ENCODE measurements at regions not wholly inside any gene's neighbourhood (a gene's known extent, or its start where the extent isn't known, plus 50 kb on each side); places are given as distances from the start of the nearest gene placed in this dataset.

DNA sequence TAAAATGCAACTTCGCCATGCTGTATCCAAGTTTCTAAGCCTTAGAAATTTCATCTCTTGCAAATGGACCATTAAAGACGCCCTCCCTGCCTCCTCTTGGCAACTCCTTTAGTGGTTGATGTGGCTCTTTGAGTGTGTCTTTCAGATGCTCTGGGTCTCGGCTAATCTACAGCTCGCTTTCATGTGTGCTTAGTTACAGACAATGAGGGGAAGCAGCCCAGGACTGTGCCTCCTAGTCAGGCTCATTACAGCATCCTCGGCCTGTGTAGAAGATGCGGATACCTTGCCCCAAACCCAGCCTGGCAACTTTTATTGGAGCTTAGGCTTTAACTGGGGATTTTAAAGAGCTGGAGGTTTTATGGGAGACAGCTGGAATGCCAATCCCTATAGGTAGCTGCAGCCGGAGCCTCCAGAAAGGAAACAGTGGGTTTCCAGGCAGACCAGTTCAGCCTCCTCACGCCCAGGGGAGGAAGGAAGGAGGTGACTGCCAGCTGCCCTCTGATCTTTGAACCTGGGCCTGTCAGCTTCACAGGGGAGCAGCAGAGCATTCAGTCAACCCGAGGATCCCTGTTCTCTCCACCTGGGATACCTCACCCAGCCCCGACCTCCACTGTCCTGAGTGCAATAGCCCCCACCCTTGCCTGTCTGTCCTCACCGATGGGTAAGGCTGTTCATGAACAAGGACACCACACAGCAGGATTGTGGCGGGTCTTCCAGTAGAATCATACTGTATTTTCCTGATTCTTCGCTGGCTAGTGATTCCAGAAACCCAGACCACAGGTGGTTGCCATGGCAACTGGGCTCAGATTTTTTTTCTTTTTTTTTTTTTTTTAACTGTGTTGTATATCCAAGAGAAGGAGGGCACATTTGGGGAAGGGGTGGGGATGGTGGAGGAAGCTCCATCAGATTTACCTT is 638.5 kb downstream of the MED13L start:
- DNase-seq = peak; percentile 22

DNA sequence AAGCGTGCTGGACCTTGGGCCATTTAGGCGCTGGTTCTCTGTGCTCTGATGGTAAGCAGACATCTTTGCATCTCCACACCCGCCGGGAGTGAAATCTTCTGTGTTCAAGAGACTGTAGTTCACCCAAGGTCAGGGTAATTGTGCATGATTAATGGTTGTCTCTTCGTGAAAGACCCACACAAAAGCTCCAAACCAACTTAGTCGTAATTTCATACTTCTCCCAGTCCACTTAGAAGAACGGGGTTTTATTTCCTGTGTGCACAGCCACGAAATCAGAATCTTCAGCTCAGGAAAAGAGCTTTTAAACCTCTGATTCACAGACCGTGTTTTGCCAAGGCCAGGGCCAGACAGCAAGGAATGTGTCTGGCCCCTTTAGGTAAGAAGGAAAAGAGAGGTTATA is 640.9 kb downstream of the MED13L start:
- DNase-seq = peak; percentile 56

DNA sequence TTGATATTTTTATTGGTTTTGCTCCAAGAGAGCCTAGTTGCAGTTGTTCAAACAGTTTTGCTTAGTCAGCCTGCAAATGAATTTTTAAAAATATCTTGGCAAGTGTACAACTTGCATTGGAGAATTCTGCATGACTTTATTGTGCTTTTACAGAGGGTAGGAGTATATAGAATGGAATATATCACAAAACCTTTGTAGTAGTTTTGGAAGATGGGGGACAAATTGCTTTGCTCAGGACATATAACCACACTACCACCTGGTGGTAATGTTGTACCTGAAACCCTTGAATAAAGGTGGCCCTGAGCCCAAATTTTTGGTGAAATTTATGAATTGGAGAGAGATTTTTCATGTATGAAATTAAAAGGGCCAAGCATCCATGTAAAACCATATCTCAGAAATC is 645.2 kb downstream of the MED13L start:
- DNase-seq = peak; percentile 33

DNA sequence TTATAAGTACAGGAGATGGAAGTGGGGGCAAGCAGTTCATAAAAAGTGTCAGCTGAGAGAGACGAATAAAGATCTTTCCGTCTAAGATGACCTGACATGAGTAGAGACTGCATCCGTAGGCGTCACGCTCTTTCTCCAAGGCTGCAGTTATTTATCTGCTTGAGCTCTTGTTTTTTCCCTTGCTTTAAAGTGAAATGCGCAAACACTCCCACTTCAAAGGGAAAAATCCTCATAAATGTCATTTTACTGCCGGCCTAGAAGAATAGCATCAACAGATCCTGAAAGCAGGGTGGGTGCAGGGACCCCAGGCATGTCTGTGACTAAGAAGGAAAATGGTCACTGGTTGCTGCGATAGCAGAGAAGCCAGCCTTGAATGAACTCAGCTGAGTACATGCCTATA is 647.4 kb downstream of the MED13L start:
- DNase-seq = no peak

DNA sequence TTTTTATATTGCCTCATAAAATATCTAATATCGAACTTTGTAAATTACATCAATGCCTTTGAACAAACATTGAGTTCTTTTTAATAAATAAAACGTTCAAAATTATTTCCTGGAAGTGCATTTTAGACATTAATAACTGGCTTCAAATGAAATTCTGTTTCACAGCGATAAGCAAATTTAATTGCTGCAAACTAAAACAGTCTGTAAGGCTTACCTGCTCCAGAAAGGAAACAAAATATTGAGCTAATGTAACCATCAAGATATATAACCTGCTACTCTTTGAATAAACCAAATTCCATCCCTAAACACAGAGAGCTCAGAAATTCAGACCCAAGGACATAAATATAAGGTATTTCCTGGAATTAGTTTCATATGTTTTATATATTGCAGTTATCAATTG is 651.3 kb downstream of the MED13L start:
- no peak for DNase-seq

DNA sequence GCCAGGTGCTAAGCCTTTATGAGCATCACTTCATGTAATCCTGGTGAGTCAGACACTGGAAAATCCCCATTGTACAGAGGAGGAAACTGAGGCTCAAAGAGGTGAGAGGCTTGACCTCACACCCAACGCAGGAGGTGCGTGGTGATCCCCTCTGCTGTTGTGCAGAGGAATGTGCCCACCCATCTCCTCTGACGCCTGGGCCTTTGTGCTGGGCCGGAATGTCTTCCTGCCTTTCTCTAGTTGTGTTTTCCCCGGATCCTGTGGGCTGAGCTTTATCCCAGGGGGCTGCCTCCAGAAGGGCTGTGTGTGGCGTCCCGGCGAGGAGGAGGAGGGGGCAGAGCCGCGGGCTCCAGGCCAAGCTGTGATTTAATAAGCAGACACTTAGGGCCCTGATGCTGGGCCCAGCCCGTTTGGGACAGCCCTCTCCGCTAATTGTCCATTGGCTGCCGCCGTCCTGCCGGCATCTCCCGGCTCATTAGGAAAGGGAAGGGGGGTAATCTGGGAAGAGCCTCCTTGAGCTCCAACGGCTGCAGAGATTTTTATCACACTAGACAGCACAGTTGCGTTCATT is 653.6 kb downstream of the MED13L start:
- DNase-seq = peak; percentile 63

DNA sequence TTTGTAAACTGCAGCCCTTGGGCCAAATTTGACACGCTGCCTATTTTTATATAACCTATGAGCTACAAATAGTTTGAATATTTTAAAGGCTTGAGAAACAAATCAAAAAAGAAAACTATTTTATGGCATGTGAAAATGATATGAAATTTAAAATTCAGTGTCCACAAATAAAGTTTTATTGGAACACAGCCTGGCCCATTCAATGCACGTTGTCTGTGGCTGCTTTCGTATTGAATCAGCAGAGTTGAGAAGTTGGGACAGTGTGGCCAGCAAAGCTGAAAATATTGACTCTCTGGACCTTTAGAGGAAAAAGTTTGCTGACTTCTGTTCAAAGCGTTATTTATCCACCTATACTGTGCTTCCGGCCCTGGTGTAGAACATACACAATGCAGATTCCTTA is 654.2 kb downstream of the MED13L start:
- DNase-seq = no peak

DNA sequence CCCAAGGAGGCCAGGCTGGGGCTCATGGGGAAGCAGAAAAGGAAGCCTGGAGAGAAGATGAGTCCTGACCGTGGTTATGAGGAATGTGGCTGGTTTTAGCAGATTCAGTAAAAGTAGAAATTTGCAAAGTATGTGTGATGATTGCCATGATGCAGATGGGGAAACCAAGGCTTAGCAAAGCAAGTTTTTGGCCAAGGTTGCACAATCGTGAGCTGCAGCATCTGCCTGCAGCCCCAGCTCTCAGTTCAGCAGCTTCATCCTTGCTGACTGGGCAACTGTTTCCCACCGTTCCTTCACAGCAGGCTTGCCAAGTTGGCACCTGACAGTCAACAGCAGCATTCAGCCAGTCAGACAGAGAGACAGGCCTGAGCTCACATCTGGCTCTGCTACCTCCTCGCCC is 656.7 kb downstream of the MED13L start:
- DNase-seq = peak; percentile 24

DNA sequence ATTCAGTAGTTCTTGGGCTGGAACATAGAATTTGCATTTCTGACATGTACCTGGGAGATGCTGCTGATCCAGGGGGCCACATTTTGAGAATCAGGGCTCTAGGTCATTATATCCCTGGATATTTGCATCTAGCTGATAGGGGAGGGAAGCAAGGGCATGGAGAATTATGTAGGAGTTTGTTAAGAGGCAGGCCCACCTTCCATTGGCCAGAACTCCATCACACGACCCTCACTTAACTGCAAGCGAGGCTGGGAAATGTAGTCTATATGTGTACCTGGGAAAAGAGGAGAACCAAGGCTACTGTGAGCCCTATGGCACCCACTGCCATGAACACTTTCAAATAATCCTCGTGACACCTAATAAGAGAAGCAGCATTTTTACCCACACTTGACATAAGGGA is 657.6 kb downstream of the MED13L start:
- DNase-seq = no peak

DNA sequence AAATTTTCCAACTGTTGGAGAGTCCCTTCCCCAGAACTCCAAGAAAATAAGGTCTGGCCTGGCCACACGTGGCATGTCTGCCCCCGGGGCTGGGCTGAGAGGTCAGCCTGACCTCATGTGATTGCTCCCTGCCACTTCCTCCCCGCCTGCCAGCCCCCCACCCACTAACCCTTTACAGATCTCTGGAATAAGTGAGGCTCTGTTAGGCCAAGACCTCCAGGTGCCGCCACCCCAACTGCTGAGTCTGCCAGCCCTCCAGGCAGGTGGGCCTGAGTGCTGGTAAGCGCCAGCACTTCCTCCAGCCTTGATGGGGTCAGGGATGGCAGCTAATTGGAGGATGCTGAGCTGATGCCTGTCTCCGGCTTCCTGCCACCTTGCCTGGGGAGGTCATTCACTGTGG is 658.4 kb downstream of the MED13L start:
- no peak for DNase-seq

DNA sequence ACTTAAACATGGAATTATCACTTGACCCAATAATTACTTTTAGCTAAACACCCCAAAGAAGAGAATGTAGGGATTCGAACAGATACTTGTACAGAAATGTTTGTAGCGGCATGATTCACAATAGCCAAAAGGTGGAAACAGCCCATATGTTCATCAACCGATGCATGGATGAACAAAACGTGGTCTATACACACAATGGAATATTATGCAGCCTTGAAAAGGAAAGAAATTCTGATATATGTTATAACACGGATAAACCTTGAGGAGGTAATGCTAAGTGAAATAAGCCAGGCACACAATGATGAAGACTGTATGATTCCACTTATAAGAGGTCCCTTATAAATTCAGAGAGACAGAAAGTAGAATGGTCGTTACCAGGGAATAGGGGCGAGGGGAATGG is 659.4 kb downstream of the MED13L start:
- DNase-seq = no peak

DNA sequence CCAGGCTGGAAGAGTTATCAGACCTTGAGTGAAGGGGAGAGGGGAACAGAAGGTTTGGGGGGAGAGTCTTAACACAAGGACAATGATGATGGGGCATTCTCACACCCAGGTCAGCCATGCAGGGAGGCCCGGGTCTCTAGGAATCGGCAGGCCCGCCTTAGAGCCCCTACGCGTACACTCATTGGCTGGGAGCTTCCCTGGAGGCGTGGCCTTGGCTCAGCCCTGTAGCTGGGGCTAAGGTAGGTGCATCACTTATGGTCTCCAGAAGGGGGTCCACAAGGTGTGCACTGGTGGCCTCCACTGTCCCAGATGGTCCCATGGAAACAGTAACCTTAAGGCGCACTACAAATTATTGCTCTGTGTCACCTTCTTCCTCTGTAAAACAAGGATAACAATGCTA is 660.1 kb downstream of the MED13L start:
- DNase-seq = no peak

DNA sequence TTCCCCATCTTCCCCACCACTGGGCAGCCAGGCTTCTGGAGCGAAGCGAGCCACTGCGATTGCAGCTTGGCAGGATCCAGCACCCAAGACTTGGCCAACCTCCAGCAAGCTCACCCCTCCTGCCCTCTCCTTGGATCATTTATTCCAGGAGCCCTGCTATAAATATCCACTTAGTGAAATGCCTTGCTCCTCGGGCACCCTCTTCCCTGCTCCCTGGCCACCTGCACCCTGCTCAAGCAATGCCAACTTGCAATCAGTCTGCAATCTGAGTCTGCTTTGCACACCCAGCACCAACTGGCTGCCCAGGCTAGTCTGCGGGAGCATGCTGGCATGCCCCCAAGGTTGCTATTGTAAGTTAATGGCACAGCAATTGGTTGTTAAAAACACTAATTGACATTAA is 666.0 kb downstream of the MED13L start:
- DNase-seq = no peak

DNA sequence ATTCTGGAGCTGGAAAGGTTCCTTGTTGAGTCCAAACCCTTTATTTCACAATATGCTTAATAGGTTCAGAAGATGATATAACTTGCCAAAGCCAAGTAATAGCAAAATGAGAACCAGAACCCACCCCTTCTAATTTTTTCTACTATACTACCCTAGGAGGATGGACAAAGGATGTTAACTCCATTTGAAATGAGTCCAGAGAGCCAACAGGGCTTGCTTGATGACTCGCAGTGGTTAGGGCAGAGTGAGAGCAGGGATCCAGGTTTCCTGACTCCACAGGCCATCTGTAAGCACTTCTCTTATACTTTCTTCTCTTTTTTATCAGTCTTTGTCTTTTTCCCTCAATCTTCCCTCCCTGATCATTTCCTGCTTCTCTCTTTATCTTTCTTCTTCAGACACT is 668.1 kb downstream of the MED13L start:
- DNase-seq = peak; percentile 62

DNA sequence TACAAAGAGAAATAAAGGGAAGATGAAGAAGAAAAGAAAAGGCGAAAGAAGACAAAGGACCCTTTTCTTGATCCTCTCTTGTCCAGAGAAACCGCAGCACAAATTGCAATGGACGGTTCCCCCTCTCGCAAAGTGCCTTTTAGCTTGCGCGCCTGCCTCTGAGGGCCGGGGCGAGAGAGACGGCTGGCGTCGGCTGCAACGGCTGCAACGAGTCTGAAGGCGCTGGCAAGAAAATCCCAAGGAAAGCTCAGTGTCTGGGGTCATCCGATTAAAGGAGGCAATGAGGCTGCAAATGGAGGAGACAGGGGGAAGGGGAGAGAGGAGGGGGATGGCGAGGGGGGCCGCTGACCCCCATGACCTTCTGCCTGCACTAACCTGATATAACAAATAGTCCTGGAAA is 671.5 kb downstream of the MED13L start:
- no peak for DNase-seq

DNA sequence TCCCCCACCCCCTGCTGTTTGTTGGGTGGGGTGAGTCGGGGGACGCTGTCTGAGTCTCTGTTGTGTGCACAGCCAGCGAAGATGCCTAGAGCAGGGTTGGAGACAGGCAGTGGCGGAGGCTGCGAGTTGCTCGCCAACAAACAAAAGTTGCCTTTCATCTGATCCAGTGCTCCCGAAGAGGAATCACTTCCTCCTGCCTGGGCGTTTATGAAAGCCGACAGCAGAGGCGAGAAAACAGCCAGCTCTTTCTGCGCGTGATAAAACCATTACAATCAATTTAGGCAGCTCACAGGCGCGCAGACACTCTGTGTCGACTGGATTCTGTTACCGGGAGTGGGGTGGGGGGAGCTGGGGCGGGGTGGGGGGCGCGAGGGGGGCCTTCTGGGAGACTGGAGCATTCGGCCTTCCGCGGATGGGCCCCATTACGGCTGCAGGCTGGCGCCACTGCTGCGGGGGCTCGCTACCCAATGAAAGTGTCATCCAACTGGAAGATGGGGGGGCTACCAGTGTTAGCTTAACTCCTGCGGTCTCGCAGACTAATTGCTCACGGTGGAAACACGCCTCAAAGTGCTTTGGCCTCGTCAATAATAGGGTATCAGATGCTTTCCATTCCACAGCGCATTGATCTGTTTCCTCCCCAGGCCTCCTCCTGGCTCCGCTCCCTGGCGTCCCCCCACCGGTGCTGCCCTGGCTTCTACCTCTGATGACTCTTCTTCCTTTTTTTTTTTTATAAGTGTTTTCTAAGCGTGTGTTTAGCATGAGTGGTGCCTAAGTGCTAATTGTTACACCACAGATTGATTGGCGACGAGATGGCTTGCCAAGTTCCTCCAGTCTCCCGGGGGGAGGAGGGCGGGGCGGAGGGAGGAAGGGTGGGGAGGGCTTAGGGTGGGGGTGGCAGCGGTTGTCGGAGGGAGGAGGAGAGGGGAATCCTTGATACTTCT is 678.4 kb downstream of the MED13L start:
- DNase-seq = peak; percentile 91

DNA sequence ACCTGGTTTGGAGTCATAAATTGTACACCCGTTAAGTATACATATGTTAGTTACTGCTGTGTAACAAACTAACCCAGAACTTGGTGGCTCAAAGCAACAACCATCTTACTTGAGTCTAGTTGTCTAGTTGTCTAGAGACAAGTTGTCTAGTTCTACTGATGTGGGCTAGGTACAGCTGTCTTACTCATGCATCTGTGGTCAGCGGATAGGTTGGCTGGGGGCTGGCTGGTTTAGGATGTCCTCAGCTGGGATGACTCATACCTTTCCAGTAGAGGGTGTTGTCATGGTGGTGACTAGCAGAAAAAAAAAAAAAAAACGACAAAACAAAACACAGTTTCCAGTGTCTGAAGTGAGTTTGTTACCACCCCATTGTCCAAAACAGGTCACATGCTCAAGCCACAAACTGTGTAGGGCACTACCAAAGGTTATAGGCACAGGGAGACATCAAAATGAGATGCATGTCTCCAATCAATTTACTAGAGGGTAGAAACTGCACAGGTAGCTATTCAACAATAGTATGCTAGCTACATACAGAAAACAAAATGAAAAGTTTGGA is 680.3 kb downstream of the MED13L start:
- DNase-seq = peak; percentile 85

DNA sequence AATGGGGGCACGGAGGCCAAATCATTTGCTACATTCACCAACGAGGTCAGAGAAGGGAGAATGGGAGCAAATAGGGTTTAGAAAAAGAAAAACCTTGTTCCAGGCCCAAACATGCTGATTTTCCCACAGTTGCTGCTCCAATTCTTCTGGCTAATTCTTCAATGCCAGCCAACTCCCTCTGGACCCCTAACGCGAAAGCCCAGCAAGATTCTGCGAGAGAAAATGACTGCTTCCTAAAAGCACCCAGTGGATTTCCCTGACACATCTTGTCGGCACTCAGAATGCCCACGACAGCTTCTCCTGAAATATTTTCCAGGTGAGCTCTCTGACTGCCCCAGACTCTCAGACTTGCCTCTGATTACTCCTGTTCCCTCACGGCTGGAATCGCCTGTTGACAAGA is 689.4 kb downstream of the MED13L start:
- DNase-seq = no peak

DNA sequence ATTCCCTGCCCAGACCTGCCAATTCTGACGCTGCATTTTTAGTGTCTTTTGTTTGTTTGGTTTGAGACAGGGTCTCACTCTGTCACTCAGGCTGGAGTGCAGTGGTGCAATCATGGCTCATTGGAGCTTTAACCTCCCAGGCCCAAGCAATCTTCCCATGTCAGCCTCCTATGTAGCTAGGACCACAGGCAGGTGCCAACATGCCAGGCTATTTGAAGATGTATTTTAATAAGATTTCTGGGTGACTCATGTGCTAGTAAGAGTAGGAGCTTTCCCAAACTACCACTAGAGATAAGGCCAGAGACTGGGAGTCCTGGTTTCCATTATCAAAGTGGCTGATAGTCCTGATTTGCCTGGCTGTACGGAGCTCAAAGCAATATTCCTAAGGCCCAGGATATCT is 693.3 kb downstream of the MED13L start:
- DNase-seq = no peak

DNA sequence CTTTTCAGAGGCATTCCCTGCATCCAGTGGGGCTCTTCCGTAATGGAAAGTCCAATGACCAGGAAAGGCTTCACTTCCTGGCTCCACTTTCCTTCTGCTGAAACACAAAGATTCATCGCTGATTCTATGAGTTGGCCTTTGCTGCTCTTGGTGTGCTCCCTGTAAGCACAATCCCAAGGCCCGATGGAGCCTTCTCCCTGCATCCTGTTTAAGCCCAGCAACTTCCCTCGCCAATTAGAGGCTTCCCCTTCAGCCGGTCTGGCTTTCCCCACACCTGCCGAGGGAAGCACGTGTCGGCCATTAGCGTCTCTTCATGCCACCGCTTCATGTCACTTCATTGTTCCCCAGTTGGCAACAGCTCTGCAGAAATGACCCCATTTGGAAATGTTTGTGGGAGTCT is 693.9 kb downstream of the MED13L start:
- DNase-seq = no peak

DNA sequence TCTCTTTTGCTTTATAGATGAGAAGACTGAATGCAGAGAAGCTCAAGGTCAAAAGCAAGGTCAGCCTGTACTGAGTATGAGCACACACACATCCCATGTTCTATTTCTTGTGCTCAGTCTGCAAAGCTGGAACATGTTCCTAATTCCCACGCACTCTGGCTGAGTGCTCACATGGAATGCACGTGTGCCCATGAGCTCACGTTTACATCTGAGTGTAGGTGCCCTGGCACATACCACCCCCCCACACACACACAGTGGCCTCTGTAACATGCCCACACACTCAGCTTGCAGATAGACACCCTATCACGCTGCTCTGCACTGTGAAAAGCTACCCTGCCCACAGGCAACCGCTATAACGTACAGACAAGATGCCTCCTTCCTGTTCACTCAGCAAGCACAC is 700.1 kb downstream of the MED13L start:
- no peak for DNase-seq

DNA sequence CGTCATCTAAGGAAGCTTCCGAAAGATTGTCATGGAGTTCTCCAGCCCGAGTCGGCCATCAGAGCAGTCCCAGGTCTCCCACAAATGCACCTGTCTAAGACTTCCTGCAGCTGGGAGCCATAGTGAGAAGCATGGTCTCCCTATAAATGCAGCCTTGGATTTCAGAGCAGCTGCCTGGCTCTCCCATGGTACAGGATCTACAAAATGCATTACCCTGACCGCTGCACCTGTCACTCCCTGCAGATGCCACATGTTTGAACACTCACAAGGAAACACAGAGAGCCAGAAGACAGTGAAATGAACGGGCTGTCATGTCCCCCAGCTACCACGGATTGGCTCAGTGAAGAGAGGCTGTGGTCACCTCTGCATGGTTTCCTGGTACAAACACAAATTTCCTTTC is 702.7 kb downstream of the MED13L start:
- no peak for DNase-seq

DNA sequence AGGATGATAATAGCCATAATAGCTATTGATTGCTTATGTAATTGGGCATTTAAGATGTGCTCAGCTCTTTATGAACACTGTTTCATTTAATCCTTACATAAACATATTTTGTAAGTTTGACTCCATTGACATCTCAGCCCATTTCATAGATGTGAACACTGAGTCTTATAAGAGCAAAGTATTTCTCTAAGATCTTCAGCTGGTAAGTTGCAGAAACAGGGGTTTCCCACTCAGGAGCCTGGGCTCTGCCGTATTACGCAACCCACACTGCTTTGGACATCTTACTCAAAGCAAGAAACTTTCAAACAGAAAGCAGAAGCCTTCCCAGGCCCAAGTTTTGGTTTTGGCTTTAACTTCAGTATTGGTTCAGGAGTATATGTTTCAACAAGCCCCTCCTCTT is 705.1 kb downstream of the MED13L start:
- no peak for DNase-seq
